Hematopoietic multipotent progenitor cell treated with erythropoietin and hydrocortisone succinate and interleukin-3 and kit ligand, for 8 days (in vitro differentiated cells): ENCODE measurements at regions not wholly inside any gene's neighbourhood (a gene's known extent, or its start where the extent isn't known, plus 50 kb on each side); places are given as distances from the start of the nearest gene placed in this dataset.
"Not testable (repeated sequence)": the region's sequence is repeated elsewhere in the genome, so short reads cannot be mapped to it uniquely, and the experiment has no call there.

ENCODE experiments used
- DNase-seq: peaks from one replicate; pipeline ENCODE4 v3.0.0-alpha.2; 2015

DNA sequence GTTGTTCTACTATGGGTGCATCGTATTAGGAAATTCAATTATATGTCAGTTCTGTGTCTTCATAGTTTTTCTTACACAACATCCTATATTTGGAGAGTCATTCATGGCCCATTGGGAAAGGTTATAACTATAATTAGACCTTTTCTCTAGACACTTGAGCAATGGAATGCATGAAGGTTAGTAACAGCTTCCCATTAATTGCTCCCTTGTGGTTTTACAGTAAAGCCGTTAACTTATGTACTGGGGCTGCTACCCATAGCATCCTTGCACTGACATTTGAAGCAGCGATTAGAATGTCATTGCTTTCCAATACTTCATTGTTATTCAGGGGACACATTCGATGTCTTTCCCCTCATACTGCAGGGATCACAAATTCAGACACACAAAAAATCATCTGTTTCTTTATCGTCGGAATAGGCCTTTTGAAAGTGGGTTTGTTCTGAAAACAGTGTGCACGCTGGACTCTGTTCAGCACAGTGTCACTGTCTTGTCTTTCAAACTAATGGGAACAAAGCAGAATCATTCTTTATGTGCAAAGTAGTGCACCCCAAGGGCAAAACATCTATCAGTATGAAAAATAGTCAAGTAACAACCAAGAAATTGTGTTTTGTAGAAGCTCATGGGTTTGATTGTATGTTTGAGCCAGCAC is 634.3 kb upstream of the MAP3K7 start:
- no peak for DNase-seq

DNA sequence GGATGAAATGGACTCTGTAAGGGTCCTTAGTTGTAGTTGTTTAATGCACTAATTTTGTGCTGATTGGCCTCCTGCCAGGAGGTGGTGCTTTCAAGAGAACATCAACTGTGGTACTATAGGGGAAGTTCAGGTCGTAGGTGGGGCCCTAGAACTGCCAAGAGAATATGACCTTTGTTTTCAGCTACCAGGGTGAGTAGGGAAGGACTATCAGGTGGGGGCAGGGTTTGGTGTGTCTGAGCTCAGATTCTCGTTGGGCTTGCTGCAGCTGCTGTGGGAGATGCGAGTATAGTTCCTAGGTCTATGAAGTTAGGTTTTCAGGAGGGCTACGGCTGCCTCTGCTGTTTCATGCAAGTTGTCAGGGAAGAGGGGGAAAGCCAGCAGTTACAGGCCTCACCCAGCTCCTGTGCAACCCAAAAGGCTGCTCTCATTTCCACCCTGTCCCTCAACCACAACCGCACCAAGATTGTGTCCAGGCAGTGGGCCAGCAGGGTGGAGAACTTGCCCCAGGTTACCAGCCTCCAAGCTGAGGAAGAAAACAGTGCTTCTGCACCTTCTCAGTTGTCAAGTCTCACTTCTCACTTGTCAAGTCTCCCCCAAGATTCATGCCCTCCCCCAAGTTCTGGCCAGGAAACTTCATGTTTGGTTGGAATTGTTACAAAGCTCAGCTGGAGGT is 626.5 kb upstream of the MAP3K7 start:
- no peak for DNase-seq

DNA sequence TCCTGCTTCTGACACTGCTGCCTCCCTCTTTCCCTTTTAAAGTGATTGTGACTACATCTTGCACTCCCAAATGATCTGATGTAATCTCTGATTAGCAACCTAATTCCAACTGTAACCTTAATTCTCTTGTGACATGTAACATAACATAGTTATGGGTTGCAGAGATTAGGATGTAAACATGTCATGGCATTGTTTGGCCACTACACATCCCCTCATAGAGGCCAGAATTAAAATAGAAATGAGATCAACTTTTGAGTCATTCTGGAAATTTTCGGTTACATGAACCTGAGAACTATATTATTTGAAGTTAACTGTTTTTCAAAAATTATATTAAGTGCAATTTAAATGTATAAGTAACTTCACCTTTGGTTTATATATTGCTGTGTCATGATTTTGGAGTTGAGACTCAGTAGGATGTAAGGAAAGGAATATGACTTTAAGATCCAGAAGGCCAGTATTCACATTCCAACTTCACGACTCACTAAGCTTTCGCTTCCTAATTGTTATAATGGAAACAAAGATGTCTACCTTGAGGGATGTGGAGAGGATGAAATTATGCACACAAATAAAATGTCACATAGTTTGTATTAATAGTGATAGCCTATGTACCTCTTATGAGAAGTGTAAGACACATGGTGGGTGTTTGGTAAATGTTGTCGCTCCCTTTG is 611.9 kb upstream of the MAP3K7 start:
- no peak for DNase-seq

DNA sequence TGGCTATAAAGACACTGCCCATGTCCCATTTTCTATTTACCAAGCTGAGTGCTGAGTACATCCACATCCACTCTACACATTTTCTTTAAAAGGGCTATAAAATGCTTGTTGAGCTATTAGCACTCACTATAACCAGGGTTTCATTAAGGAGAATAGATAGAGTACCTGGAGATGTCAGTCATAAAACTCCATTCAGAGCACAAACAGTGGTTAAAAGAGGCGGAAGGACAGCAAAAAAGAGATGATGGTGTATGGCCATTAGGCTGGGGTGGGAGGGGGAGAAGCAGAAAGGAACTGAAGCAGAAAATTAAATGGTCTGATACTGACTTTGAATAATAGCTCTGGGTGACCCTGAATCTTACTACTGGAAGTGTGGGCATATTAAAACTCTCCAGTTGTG is 609.9 kb upstream of the MAP3K7 start:
- no peak for DNase-seq

DNA sequence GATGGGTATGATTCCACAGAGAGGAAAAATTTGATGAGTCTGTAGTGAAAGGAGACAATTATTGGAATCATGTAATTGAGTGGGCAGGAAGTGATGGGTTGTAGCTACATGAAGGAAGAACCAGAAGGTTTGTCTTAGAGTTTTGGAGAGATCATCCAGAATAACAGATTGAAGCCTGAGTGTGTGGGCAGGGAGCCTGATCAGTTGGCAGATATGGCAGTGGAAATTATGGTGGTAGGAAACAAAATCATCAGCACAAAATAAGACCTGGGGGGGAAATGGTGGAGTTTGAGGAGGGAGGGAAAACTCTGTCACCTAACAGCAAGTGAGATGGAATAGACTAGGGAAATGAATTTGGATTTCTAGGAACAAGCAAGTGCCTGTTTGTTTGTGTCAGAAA is 606.6 kb upstream of the MAP3K7 start:
- DNase-seq = no peak

DNA sequence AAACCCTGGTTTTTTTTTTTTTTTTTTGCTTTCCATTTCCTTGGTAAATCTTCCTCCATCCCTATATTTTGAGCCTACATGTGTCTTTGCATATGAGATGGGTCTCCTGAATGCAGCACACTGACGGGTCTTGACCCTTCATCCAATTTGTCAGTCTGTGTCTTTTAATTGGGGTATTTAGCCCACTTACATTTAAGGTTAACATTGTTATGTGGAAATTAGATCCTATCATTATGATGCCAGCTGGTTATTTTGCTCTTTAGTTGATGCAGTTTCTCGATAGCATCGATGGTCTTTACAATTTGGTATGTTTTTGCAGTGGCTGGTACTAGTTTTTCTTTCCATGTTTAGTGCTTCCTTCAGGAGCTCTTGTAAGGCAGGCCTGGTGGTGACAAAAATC is 603.2 kb upstream of the MAP3K7 start:
- not testable (repeated sequence) for DNase-seq

DNA sequence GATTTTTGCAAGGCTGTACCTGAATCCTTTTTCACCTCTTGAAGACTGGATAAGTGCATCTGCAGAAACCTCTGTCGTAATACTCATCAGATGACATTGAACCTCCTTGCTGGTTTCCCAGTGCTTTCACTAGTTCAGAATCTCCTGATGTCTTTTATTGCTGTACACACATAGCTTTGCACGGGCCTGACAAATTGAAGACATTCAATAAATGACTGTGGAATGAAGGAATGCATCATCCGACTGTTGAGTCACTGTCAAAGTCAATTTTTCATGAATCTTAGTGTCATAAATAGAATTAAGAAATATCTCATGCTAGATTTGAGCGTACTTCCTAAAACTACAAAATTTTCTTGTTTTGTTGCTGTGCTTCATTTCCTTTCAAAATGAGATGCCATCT is 598.2 kb upstream of the MAP3K7 start:
- no peak for DNase-seq

DNA sequence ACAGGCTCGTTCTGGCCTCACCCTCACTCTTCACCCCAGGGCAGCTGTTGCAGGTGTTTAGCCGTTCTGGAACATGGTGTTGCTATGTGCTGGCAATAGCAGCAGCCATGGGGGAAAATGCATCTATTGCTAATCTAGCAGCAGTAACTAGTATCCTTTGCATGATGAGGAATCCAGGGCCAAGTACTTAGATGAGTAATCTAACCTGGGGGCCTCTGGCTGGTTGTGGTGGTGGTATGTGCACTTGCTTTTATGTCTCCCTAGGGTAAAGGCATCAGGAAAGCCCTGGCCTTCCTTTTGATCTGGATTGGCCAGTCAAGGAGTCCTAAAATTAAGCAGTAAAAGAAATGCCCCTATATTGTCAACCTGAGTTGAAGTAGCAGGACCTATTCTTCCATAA is 594.5 kb upstream of the MAP3K7 start:
- DNase-seq = no peak

DNA sequence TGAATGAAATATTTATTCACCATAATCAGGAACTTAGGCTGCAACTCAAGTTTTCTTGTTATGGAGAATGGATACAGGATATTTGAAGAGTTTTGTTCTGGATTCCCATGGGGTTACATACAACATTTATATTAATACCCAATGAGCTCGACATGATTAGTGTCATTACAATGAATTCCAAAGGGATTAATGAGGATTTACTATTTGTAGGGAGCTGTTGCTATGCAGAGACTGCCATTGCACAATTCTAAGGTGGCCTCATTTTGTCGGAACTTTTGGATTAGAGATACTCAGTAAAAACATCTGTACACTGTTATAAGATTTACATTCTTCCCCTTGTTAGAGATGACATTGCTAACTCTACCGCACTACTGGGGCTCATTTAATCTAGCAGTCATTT is 586.8 kb upstream of the MAP3K7 start:
- DNase-seq = no peak

DNA sequence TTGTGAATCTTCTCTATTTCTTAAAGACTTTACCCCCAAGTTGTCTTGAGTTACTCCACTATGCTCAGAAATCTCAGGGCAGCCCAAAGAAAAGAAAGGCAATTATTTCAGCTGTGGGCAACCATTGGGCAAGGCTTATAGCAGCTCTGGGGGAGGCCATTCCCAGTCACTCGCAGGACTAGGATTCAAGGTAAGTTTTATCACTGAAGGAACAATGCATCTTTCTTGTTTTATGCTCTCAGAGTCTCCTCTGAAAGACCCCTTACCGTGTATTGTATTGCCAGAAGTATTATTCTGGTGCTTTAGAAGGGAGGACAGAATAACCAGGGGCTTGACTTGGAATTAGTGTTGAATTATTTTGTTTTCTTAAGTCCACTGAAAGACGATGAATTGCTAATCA is 586.3 kb upstream of the MAP3K7 start:
- no peak for DNase-seq

DNA sequence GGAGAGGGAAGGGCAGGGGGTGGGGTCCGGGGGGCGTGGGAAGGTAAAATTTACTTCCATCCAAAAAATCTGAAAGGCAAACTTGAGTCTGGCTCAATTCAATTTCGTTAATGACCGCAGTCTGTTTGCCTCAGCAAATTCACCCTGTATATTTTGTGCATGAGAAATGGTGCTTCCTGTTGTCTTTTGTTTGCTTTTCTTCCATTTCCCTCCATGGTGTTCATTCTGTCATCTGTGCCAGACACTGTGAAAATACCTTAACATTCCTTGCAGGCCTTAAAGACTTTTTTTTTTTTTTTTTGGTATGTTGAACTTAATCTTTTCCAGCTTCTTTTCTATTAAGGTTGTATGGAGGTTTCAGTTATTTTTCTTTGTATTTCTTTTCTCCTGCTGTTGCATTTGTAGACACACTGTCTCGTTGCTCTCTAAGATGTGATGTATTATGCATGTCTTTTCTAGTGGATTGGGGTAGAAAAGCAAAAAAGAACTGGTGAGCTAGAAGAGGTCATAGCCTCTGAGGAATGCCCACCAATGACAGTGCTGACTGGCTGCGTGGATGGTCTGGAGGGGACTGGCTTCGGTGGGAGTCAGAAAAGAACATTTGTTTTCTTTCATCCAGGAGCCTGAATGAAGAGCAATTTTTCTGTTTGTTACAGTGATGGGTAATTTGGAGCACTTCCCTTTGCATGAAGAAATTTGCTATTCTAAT is 585.0 kb upstream of the MAP3K7 start:
- no peak for DNase-seq

DNA sequence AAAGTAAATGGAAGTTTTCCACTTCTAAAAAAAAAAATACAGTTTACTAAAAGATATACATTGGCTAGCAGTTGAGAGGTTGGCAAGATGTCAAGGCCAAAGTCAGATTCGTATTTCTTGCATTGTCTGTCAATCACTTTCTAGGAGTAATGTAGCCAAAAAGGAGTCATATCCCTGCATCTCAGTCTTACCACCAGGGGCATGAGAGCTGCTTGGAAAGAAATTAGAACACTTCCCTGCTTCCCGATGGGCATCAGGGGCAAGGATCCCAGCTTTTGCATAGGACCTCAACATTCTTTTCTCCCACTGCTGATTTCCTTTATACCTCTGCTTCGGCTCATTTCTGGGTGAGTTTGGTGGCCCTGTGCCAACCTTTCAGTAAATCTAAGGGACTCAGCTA is 581.0 kb upstream of the MAP3K7 start:
- DNase-seq = no peak

DNA sequence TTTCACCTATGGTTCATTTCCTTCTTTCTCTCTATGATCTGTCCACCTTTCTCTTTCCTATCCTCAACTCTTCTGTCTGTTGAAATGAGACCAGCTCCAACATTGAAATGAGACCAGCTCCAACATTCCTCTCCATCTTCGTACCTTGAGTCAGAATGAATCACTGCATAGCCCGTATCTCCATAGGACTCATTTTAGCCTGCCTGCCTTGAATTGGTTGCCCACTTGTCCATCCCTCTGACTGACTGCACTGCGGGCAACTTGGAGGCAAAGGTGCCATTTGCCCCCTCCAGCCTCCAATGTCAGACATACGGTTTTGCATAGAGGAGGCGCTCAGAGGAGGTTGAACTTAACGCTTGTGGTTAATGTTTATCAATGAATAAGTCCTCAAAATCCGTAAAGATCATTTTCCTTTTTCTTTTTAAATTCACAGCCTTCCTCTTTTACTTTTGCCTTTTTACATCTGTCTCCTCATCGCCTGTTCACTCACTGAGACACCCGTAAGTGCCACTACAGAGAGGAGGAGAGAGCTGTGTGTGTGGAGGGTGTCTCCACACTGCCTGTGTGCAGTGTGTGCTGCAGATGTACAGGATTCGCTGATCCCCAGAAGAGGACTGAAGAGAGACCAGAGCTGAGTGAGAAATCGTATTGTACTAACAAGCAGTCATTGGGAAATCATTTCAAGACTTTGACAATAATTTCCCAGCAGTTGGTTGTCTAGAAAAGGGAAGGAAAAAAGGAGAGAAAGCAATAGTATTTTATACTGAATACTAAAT is 579.6 kb upstream of the MAP3K7 start:
- no peak for DNase-seq

DNA sequence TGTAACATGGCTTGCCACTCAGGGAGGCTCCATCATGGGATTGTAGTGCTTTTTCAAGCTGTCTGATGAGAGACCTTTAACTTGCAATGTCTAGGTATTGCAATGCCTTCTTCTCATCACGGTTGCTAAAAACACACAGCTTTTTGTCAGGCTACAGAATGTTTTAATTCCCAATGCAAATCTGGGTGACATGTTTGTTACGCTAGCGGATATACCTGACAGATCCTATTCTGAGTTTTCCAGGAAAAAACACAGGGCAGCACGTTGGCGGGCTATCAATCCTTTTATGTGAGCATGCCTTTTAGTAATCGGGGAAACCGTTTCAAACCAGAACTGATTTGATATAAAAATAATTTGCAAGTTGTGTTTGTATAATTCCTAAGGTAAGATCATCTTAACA is 577.2 kb upstream of the MAP3K7 start:
- no peak for DNase-seq

DNA sequence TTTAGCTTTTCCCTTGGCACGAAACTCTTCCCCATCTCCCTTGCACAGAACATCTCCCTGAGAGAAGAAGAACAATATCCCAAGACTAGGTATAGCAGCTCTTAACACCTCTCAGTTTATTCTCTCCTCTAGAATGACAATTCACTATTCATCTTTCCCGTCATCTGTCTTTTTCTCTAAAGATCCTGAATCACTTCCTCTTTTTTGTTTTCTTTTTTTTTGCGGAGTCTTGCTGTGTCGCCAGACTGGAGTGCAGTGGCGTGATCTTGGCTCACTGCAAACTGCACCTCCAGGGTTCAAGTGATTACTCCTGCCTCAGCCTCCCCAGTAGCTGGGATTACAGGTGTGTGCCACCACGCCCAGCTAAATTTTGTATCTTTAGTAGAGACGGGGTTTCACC is 574.4 kb upstream of the MAP3K7 start:
- DNase-seq = no peak

DNA sequence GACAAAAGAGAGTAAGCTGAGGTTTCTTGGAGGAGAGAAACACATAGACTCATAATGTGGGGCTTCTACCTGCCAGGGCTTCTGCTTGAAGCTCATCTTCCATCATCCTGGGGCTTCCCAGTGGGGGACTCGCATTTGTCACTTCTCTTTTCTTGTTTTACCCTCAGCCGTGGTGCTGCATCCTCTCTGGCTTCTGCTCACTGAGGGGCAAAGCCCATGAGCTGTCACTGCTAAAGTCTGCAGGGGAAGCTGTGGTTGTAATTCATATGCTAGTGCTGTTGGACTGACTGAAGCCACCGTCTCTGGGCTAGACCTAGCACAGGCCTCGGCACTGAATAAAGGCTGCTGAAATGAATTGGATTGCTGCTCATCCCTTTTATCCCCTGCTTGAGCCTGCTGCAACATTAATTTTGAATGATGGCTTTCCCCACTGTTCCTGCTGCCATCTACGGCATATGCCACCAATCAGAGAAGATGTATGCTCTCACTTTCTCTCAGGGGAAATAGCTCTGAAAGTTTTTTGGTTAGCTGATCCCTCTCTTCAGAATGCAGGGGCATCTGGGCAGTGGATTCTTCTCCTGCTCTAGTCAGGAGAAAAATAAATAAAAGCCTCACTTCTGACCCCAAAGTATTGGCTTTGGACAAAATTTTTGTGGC is 568.4 kb upstream of the MAP3K7 start:
- DNase-seq = no peak

DNA sequence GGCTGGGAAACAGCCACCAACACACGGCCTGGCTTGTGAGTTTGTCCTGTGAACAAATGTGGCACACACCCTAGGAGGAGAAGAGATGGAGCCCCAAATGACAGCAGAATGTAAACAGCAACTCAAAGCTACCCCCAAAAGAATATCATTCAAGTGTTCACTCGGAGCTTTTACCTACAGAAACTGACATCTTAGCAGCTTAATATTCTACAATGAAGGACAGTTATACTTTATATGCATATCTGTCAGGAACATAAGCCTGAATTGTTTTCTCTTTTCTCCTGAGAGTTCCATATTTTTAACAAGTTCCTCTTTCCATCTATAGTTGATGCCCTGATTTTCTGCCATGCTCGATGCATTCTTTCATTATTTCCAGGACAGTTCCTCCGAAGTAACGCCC is 566.0 kb upstream of the MAP3K7 start:
- no peak for DNase-seq

DNA sequence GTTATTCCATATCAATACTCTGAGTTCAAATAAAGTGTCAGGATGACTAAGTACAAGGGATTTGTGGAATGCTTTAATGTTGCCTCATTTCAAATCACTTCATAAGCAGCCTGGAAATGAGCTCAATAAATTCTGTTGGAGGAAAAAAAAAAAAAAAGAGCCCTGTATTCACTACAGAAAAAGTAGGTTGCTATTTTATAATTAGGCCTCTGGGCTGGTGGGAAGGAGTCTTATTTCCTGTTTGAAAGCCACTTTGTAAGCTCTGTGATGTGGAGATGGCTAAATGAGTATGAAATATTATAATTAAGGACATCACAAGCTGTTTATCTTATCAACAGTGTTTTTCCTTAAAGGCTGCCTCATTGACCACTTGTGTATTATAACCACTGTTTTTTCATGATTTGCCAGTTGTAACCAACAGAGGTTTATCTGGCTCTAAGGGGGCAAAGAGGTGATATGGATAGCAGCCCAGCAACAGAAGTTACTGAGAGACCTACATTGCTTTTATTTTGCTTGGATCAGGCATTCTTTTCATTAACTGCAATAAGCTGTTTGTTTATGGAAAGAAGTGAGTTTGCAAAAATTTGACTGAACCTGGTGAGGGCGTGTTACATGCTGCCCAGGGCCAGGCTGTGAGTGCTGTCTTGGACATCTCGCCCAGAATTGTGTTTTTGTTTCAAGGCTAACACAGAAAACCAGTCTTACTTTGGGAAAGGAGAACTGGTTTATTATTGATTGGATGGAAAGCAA is 563.3 kb upstream of the MAP3K7 start:
- DNase-seq = no peak

DNA sequence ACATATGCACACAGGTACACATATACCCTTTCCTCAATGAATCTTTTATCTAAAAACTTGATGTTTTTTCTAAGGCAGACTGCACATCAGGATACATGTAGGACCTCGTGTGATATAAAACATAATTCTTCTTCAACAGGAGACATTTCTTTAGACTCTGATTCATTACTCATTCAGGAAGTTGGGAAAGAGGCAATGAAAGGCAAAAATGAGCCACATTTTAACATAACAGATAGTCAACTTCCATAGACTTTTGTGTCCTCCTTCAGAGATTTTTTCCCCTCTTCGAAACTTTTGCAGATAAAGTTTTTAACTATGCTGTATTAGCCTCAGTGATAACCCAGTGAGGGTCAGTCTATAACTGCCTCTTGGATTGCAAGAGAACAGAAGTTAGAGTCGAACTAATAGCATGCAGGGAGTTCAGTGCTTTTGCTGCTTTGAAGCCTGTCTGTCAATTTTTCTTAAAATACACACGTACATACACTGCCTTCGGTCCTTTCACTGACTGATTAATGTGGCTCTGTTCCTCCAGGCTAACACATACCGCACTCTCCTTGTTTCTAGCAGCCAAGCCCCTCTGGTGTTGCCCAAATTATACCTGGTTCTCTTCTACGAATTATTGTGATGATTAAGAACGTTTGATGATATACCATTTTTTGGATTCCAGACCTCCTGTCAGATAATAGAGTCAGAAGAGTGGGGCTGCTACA is 562.5 kb upstream of the MAP3K7 start:
- DNase-seq = no peak

DNA sequence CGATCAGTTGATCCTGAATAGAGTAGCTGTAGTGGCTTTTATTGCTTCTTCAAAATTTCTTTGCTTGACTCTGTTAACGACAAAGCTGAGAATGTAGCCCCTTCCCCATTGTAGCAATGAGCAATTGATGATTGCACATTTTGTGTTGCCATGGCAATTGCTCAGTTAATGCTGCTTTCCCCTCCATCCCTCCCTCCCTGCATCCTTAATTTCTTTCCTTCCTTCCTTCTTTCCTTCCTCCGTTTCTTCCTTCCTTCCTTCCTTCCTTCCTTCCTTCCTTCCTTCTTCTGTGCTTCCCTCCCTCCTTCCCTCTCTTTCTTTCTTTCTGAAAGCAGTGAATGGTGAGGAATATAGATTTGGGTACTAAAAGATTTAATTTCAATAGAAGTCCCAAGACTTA is 557.3 kb upstream of the MAP3K7 start:
- no peak for DNase-seq

DNA sequence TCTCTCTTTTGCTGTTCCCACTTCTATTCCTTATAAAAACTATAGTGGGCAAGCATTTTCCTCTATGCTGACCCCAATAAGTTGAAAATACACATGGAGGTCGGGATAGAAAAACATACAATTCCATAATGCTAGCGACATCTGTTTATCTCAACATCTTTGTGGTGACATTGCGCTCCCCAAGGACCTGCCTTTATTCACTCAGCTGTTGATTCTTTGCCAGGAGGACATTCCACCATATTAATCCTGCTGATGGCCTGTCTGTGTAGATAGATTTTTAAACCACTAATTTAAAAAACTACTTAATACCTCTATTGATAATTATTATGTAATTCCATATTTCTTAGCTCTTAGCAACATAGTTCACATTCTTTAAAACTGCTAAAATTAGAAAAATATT is 555.3 kb upstream of the MAP3K7 start:
- DNase-seq = no peak
